ENCODE measurements at regions not wholly inside any gene's neighbourhood (a gene's known extent, or its start where the extent isn't known, plus 50 kb on each side); places are given as distances from the start of the nearest gene placed in this dataset.
"Not testable (repeated sequence)": the region's sequence is repeated elsewhere in the genome, so short reads cannot be mapped to it uniquely, and the experiment has no call there.

DNA sequence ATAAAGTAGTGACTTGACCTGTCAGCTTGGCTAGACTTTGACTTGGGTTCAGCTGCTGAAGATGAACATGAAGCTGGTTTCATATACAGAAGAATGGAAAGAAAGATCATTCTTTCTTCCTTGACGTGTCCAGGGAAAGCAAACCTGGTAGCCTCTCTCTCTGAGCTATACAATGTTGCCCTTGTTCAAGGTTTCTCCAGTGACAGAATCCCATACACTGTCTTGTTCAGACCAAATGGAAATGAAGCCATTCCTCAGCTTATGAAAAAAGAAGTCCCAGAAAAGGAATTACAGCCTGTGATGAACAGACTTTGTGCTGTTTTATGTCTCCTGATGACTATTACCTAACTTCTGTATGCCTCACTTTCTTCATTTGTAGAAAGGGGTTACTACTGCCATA, 349.8 kb upstream of the KLF4 start:
- Mint-ChIP-seq H3K36me3 (no peaks in the 10 kb centered on the region), H3K4me3 (no peak overlapping the region), H3K9me3 (peaks cover 16% of the 10 kb centered on the region), H3K4me1 (no peaks in the 10 kb centered on the region), H3K27ac (no peak overlapping the region)
- ATAC-seq (no peak), DNase-seq (ENCODE audit: low spot score in 2 of 2) (no peak)

DNA sequence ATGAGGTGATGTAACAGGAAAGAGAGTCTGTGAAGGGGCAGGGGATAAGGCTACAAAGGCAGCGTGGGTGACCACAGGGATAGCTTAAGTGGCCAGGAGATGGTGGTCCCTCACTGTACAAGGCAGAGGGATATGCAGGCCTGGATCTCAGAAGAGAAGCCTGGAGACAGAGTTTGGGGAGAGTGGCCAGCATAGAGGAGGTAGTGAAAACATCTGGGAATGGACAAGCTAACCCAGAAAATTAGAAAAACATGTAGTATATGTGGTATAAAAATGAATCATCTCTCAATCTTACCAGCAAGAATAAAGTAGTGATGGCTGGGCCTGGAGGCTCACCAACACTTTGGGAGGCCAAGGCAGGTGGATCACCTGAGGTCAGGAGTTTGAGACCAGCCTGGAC, 349.2 kb upstream of the KLF4 start:
- peaks cover 16% of the 10 kb centered on the region for H3K9me3 Mint-ChIP-seq
- H3K27ac Mint-ChIP-seq, result no peak overlapping the region
- ATAC-seq (no peak), DNase-seq (ENCODE audit: low spot score in 2 of 2) (no peak)
- H3K4me3 Mint-ChIP-seq, result no peak overlapping the region
- no peaks in the 10 kb centered on the region for H3K36me3 Mint-ChIP-seq
- no peaks in the 10 kb centered on the region for H3K4me1 Mint-ChIP-seq

DNA sequence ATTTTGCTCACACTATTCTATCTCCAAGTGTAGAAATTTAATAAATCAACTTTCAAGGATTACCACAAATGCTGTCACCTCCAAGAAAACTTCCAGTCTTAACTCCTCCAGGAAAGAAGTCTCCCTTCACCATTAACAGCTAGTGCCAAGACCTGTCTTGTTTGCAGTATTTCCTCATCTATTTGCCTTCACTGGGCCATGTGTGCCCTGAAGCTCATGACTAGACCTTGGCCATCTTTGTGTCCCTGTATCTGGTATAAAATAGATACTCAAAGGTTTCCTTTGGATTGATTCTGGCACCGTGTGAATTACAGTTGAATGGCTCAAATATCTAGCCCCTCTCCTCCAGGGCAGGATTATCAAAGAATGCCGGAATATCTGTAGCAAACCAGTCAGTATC, 346.7 kb upstream of the KLF4 start:
- H3K27ac Mint-ChIP-seq, result no peak overlapping the region
- ATAC-seq, result no peak
- H3K9me3 Mint-ChIP-seq, result peaks cover 18% of the 10 kb centered on the region
- no peaks in the 10 kb centered on the region for H3K4me1 Mint-ChIP-seq
- H3K36me3 Mint-ChIP-seq, result no peaks in the 10 kb centered on the region
- no peak for DNase-seq (ENCODE audit: low spot score in 2 of 2)
- H3K4me3 Mint-ChIP-seq, result no peak overlapping the region

DNA sequence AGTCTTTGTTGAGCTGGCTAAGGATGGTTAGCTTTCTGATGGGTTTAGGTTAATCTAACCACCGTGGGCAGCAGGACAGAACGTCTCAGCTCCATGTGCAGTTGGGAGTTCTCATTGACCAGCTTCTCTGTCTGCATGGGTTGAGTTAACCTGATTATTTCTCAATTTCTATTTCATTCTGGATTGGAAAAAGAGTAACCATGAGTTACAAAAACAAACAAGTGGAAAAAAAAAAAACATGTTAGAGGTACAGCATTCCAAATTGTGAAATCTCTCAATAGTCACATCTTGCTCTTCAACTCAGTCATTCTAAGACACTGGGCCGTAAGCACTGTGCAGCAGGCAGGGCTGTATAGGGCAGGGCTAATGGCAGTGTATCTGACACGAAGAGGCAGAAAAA, 343.7 kb upstream of the KLF4 start:
- no peak for DNase-seq (ENCODE audit: low spot score in 2 of 2)
- no peak overlapping the region for H3K4me3 Mint-ChIP-seq
- ATAC-seq, result no peak

DNA sequence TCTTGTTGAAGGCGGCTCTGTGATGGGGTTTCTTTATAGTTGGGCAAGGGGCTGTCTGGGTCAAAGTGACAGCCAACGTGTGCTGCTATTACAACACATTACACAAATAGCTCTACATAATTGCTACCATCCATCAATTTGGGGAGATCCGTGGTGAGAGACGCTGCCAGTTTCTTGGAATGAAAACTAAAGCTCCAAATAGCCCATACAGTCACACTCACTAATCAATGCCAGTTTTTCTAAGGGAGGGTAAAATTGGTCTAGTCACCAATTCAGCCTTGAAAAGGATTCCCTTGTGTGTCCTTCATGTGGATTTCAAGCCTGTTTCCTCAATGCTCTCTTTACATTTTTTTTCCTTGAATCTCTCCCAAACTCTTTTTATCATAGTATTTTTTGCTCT, 343.3 kb upstream of the KLF4 start:
- H3K9me3 Mint-ChIP-seq, result peaks cover 19% of the 10 kb centered on the region

More for the DNA sequence above, 343.7 kb upstream of the KLF4 start:
- no peaks in the 10 kb centered on the region for H3K36me3 Mint-ChIP-seq
- H3K4me1 Mint-ChIP-seq, result no peaks in the 10 kb centered on the region
- H3K27ac Mint-ChIP-seq, result no peak overlapping the region
- peaks cover 19% of the 10 kb centered on the region for H3K9me3 Mint-ChIP-seq

DNA sequence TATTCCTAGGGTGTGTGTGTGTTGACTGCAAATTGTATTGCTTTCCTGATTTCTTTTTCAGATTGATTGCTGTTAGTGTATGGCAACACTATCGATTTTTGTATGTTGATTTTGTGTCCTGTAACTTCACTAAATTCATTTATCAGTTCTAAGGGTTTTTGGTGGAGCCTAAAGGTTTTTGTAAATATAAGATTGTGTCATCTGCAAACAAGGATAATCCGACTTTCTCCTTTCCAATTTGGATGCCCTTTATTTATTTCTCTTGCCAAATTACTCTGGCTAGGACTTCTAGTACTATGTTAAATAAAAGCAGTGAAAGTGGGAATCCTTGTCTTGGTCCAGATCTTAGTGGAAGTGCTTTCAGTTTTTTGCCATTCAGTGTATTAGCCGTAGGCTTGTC, 340.9 kb upstream of the KLF4 start:
- Mint-ChIP-seq H3K27ac (no peak overlapping the region), H3K4me3 (no peak overlapping the region), H3K9me3 (peaks cover 12% of the 10 kb centered on the region), H3K36me3 (no peaks in the 10 kb centered on the region), H3K4me1 (no peaks in the 10 kb centered on the region)
- no peak for DNase-seq (ENCODE audit: low spot score in 2 of 2)
- ATAC-seq, result no peak

More for the DNA sequence above, 343.3 kb upstream of the KLF4 start:
- ATAC-seq (no peak), DNase-seq (ENCODE audit: low spot score in 2 of 2) (no peak)
- H3K4me1 Mint-ChIP-seq, result no peaks in the 10 kb centered on the region
- H3K4me3 Mint-ChIP-seq, result no peak overlapping the region
- H3K36me3 Mint-ChIP-seq, result no peaks in the 10 kb centered on the region
- H3K27ac Mint-ChIP-seq, result no peak overlapping the region

DNA sequence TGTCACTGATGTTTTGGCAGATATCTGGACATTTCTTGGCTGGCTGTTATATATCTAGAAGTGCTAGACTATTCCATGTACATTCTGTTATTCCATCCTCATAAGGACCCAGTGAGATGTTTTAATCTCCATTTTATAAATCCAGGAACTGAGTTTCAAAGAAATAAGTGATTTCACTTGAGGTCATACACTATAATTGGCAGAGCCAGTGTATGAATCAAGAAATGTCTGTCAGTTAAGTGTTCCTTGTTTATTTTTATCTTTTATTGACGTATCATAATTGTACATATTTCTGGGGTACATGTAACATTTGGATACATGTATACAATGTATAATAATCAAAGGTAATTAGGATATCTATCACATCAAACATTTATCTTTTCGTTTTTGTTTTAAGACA, 338.3 kb upstream of the KLF4 start:
- Mint-ChIP-seq H3K9me3 (peaks cover 15% of the 10 kb centered on the region), H3K36me3 (no peaks in the 10 kb centered on the region), H3K4me3 (no peak overlapping the region), H3K4me1 (no peaks in the 10 kb centered on the region), H3K27ac (no peak overlapping the region)
- ATAC-seq (no peak), DNase-seq (ENCODE audit: low spot score in 2 of 2) (no peak)

DNA sequence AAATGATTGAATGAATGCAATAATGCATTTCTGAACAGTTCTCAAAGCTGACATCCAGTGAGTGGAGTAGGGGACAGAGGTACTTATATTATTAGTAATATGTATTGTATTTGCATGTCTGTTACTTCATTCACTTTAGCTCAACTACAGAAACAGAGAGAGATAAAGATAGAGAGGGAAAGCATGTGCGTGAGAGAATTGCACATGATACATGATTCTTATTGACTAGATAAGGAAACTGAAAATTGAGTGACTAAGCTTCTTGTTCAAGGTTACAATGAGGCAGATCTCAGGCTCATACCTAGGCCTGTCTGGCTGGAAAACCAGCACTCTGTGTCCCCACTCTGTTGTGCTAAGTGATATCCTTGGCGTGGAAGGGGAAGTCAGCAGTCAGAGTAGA, 337.7 kb upstream of the KLF4 start:
- ATAC-seq (no peak), DNase-seq (ENCODE audit: low spot score in 2 of 2) (no peak)
- no peak overlapping the region for H3K27ac Mint-ChIP-seq
- H3K4me3 Mint-ChIP-seq, result no peak overlapping the region
- H3K36me3 Mint-ChIP-seq, result no peaks in the 10 kb centered on the region
- peaks cover 15% of the 10 kb centered on the region for H3K9me3 Mint-ChIP-seq
- H3K4me1 Mint-ChIP-seq, result no peaks in the 10 kb centered on the region

DNA sequence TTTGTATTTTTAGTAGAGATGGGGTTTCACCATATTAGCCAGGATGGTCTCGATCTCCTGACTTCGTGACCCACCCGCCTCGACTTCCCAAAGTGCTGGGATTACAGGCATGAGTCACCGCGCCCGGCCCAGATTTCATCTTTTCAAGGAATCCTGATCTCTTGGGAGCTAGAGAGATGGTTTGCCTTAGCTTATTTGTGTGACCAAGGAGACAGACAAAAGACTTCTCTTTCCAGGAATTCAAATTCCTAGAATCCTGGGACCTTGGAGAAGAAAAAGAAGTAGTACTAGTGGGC, 337.1 kb upstream of the KLF4 start:
- peaks cover 13% of the 10 kb centered on the region for H3K9me3 Mint-ChIP-seq
- not testable (repeated sequence) for H3K4me1 Mint-ChIP-seq; ATAC-seq; H3K4me3 Mint-ChIP-seq; H3K27ac Mint-ChIP-seq; DNase-seq (ENCODE audit: low spot score in 2 of 2); H3K36me3 Mint-ChIP-seq

DNA sequence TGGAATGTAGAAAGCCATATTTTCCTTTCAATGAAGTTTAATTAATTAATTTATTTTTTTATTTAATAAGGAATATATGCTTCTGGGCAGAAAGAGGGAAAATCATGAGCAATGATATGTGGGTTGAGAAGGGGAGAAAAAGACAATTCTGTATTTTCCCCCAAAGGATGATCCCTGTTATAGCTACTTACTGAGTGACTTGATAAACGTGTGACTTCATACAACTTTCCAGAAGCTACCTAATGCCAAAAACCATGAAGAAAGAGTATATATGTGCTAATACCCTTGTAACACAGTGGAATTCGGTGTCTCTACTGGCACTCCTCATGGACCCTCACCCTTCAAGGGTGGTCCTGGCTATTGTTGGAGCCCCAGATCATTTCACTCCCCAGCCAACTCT, 335.0 kb upstream of the KLF4 start:
- Mint-ChIP-seq H3K4me1 (no peaks in the 10 kb centered on the region), H3K36me3 (no peaks in the 10 kb centered on the region), H3K9me3 (peaks cover 9% of the 10 kb centered on the region), H3K4me3 (no peak overlapping the region), H3K27ac (no peak overlapping the region)
- ATAC-seq (no peak), DNase-seq (ENCODE audit: low spot score in 2 of 2) (no peak)

DNA sequence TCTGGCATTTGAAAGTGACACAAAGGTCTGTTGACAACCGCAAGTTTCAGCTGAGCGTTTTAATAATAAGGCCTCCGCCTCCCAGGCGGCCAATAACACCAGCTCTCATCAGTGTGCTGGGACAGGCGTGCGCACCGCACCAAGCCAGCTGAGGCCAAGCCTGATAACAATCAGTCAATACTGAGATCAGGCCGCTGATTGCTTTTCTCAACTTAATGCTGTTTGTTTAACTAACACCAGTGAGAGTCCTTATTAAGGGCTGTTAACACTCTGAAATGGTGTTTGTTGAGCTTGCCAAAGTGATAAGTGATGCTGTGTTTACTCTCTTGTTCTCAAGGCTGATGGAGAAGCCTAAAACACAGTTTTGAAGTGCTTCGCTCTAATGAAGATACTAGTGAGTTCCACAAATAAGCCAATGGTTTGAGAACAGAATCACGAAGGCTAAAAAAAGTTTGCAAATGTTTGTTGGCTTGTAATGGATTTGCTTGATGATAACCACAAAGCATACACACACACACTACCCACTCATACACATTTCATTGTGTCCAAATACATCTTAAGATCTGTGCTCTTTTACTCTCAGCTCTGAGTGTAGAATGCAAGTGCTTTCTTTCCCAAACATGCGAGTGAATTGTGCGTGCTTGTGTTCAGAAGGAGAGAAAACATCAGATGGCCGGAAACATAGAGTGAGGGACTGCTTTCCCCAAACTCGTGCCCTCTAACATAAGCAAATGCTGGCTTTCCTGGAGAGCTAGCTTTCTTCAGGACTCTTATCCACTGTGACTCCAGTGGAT, 330.4 kb upstream of the KLF4 start:
- no peak for ATAC-seq
- no peak for DNase-seq (ENCODE audit: low spot score in 2 of 2)
- Mint-ChIP-seq H3K36me3 (no peaks in the 10 kb centered on the region), H3K4me3 (no peak overlapping the region), H3K9me3 (peaks cover 7% of the 10 kb centered on the region), H3K27ac (no peak overlapping the region), H3K4me1 (no peaks in the 10 kb centered on the region)

DNA sequence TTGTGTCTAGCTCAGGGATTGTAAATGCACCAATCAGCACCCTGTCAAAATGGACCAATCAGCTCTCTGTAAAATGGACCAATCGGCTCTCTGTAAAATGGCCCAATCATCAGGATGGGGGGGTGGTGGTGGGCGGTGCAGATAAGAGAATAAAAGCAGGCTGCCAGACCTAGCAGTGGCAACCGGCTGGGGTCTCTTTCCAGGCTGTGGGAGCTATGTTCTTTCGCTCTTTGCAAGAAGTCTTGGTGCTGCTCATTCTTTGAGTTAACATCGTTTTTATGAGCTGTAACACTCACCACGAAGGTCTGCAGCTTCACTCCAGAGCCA, 328.9 kb upstream of the KLF4 start:
- H3K27ac Mint-ChIP-seq; H3K4me3 Mint-ChIP-seq; DNase-seq (ENCODE audit: low spot score in 2 of 2); H3K4me1 Mint-ChIP-seq; H3K9me3 Mint-ChIP-seq; H3K36me3 Mint-ChIP-seq; ATAC-seq: not testable (repeated sequence)

DNA sequence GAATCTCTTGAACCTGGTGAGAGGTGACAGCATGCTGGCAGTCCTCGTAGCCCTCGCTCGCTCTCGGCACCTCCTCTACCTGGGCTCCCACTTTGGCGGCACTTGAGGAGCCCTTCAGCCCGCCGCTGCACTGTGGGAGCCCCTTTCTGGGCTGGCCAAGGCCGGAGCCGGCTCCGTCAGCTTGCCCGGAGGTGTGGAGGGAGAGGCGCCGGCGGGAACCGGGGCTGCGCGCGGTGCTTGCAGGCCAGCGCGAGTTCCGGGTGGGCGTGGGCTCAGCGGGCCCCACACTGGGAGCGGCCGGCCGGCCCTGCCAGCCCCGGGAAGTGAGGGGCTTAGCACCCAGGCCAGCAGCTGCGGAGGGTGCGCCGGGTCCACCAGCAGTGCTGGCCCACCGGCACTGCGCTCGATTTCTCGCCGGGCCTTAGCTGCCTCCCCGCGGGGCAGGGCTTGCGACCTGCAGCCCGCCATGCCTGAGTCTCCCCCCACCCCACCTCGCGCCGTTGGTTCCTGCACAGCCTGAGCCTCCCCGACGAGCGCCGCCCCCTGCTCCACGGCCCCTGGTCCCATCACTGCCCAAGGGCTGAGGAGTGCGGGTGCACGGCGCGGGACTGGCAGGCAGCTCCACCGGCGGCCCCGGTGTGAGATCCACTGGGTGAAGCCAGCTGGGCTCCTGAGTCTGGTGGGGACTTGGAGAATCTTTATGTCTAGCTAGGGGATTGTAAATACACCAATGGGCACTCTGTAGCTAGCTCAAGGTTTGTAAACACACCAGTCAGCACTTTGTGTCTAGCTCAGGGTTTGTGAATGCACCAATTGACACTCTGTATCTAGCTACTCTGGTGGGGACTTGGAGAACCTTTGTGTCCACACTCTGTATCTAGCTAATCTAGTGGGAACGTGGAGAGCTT, 328.3 kb upstream of the KLF4 start:
- H3K36me3 Mint-ChIP-seq; H3K4me1 Mint-ChIP-seq; DNase-seq (ENCODE audit: low spot score in 2 of 2); H3K4me3 Mint-ChIP-seq; H3K27ac Mint-ChIP-seq; ATAC-seq; H3K9me3 Mint-ChIP-seq: not testable (repeated sequence)

DNA sequence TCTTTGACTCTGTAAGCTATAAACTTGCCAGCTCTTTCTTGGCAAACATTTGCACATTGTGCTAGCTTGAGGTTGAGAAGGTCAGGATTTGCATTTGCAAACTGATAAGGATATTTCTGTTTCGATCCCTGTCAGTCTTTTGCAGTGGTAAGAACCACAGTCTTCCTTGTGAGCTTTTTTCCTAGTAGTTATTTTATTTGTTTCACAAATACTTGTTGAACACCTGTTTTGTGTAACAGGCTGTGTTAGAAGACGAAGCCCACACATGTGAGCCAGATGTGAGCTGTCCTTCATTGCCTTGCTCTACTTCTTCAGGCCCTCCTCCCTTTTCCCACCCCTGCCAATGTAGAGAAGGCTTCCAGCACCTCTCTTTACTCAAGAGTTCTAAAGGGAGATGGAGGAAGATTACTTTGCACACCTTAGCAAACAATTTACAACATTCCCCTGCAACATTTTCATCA, 327.0 kb upstream of the KLF4 start:
- Mint-ChIP-seq H3K4me3 (no peak overlapping the region), H3K9me3 (peaks cover 7% of the 10 kb centered on the region), H3K36me3 (no peaks in the 10 kb centered on the region), H3K4me1 (no peaks in the 10 kb centered on the region), H3K27ac (no peak overlapping the region)
- no peak for DNase-seq (ENCODE audit: low spot score in 2 of 2)
- no peak for ATAC-seq

DNA sequence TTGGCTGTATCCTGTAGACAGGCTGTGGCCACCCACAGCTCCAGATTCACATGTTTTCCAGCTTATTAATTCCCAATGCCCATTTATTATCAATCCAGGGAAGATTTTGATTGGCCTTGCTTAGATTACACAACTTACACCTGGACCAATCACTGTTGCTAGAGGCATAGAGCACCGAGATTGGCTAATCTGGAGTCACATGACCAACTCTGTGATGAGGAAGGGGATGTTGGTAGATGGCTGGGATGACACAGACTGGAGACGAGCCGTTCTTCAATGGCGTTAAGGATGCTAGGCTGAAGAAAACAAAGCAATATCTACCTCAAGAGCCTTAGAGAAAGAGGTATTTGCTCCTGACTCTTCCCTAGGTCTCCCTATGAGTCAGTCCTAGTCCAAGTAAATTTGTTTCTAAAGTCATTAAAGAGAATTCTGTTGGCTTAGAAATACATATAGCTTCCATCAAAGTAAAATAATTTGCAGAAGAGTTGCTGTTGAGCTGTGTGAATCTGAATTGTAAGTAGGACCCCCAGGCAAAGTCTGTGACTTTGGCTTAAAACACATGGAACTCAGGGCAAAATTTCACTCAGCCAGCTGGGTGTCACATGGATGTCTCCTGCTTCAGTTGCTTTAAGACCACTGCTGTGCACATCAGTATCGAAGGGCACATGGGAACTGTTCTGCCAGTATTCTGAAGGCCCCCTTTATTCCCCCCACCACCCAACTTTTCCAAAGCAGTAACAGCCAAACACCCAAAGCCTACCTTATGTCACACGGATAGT, 326.4 kb upstream of the KLF4 start:
- no peaks in the 10 kb centered on the region for H3K4me1 Mint-ChIP-seq
- DNase-seq (ENCODE audit: low spot score in 2 of 2) (no peak), ATAC-seq (no peak)
- H3K9me3 Mint-ChIP-seq, result peaks cover 7% of the 10 kb centered on the region
- no peak overlapping the region for H3K27ac Mint-ChIP-seq
- H3K4me3 Mint-ChIP-seq, result no peak overlapping the region
- no peaks in the 10 kb centered on the region for H3K36me3 Mint-ChIP-seq

Measured in stimulated activated effector memory CD8-positive, alpha-beta T cell treated with anti-CD3 and anti-CD28 coated beads, Interleukin-12 subunit alpha, Interleukin-12 subunit beta, amount 100 ng/mL, for 72 hours (primary cell).